Stimulated activated CD4-positive, alpha-beta T cell treated with anti-CD3 and anti-CD28 coated beads, Interleukin-4, amount 100 ng/mL, for 48 hours (primary cell): ENCODE measurements at regions not wholly inside any gene's neighbourhood (a gene's known extent, or its start where the extent isn't known, plus 50 kb on each side); places are given as distances from the start of the nearest gene placed in this dataset.
"Not testable (repeated sequence)": the region's sequence is repeated elsewhere in the genome, so short reads cannot be mapped to it uniquely, and the experiment has no call there.

ENCODE experiments used
- DNase-seq, 2 donors: peaks; one replicate each; pipeline ENCODE4 v3.0.0-alpha.2; 2020; ENCODE audit warnings: low read depth in 2 of 2

DNA sequence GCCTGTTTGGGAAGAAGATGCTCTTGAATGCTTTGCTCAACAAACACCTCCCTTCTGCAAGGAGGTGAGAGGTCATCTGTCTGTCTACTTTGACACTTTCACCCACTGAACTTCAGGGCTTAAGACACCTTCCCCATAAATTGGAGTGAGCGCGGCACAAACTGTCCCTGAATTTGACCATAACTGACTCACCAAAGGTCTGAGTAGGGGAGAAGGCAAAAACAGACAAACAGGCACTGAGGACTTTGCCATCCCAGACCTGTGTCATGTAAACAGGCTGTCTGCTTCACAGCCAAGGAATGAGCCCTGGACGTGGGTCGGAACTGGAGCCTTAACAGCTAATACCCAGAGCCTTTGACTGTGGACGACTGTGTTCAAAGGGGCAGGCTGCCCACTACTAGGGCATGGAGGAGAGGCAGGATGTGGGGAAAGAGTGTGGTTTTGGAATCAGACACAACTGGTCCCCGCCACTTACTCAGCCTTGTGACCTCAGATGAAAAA is 320.9 kb upstream of the KLF4 start:
- DNase-seq = no peak

- DNase-seq = no peak
These were observed 320.4 kb upstream of the KLF4 start for GRCh38 chr9:107809871-107810460.

- DNase-seq = no peak
These were observed 317.6 kb upstream of the KLF4 start for GRCh38 chr9:107807183-107807582.

DNA sequence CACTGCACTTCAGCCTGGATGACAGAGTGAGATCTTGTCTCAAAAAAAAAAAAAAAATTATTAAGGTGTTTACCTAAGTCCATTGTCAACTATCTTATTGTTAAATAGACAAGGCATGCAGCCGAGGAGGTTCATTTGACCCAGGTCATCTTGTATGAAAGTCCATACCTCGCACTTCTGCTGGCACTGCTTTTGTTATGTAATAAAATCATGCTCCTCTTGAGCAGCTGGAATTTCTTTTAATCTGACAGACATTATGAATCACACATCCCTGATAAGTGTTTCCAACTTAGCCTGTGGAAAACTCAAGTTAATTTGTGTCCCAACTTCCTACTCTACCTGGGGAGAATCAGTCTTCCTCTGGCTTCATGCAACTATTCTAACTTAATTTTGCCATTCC is 315.6 kb upstream of the KLF4 start:
- DNase-seq = no peak

DNA sequence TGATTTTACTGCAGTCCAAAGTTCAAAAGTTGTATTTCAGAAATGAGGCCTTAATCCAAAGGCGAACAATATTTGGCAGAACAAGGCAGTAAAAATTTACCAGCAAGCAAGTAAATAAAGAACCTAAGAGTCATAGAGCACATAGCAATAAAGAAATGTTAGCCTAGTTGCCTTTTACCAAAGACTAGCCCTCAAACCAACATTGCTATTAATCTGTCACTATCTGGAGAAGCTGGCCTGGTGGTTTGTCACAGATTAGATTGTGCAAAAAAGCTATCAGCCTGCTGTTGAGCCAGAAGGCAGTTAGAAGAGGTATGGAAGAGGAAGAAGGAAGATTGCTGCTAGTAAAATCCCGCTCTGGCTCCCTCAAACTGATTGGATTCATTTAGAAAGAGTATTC is 304.7 kb upstream of the KLF4 start:
- no peak for DNase-seq

- DNase-seq = no peak
These were observed 304.0 kb upstream of the KLF4 start for GRCh38 chr9:107793541-107793940.

GRCh38 chr9:107792596-107792995 is 303.0 kb upstream of the KLF4 start:
- no peak for DNase-seq

GRCh38 chr9:107792006-107792405 is 302.4 kb upstream of the KLF4 start:
- DNase-seq = no peak

DNA sequence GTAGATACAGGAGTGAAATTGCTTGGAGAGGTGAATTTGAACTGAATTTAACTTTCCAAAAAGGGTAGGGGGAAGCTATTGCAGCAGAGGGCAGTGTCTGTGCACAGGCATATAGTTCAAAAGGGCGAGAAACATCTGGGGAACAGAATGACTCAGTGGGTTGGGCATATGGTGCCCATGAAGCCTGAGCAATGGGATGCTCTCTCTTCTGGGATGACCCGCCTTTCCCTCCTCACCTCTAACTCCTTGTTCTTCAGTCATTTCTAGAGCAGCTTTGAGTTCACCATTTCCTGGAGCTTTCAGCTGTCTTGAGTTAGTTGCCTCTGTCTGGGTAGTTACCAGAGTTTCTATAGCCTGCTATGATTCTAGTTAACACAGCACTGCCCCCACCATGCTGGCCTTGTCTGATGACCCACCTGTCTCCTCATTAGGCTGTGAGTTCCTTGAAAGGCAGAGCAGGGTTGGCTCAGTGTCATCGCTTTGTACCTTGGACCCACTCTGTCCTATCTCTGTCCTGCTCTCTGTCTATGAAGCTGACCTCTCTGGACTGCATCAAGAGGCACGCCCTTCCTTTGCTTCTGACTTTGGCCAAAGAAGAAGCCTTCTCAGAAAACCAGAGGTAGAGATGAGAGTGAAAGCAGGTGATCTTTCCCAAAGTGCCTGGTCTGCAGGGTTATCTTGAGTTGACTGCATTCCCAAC is 299.6 kb upstream of the KLF4 start:
- DNase-seq = no peak

DNA sequence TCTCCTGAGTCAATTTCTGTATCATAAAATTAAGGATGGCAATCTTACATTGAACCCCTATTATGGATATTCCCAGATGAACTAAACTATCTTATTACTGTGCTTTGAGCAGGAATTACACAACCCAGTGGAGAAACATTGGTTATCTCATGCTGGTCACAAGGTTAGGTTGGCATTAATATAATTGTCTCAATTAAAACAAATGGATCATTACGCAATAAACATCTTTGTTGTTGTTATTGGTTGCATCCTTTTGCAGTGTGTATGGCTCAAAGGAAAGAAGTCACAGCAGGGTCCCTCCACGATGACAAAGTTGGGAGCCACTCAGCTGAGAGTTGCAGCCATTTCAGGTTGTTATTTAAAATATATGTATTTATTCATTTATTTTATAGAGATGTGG is 297.0 kb upstream of the KLF4 start:
- no peak for DNase-seq

GRCh38 chr9:107784235-107784958 is 294.8 kb upstream of the KLF4 start:
- no peak for DNase-seq

- no peak for DNase-seq
These were observed 293.2 kb upstream of the KLF4 start for GRCh38 chr9:107782789-107783188.

- DNase-seq = no peak
These were observed 292.8 kb upstream of the KLF4 start for GRCh38 chr9:107782381-107782780.

DNA sequence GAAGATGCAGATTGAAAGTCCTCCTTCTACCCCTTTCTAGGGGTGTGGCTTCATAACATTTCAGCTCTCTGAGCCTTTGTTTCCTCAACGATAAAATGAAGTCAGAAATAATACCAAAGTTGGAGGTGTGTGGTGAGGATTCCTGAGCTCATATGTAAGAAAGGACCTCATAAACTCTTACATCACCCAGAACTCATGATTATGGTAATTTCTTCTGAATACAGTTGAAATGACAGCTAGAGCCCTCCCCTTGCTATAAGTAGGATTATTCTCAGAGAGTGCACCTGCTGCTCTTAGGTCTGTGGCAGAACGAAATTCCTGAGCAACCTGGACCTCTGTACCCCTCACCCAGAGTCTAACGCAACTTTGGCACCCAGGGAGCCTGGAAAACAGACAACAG is 291.4 kb upstream of the KLF4 start:
- no peak for DNase-seq

DNA sequence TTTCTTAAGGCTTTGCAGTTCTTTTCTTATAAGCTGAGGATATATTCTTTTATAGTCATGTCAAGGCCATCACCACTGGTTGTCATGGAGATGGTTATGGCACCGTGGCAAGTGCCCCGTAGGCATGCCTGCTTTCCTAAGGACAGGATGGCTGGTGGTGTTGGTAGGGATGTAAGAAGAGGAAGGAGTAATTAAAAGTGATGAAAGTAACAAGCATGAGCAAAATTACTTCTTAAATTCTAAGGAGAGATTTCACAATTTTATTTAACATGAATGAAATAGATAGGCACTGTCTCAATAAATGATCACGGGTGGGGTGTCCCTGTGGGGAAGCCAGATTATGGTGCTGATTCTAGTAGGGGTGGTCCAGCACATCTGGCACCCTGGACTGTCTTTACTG is 290.2 kb upstream of the KLF4 start:
- no peak for DNase-seq

GRCh38 chr9:107778661-107779060 is 289.1 kb upstream of the KLF4 start:
- DNase-seq = no peak

DNA sequence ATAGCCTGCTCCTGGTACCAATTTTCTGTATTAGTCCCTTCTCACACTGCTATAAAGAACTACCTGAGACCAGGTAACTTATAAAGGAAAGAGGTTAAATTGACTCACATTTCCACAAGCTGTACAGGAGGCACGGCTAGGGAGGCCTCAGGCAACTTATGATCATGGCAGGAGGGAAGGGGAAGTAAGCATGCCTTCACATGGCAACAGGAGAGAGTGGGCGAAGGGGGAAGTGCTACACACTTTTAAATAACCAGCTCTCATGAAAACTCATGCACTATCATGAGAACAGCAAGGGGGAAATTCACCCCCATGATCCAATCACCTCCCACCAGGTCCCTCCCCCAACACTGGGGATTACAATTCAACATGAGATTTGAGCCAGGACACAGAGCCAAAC is 284.5 kb upstream of the KLF4 start:
- not testable (repeated sequence) for DNase-seq

- no peak for DNase-seq
These were observed 283.4 kb upstream of the KLF4 start for GRCh38 chr9:107772988-107773387.

DNA sequence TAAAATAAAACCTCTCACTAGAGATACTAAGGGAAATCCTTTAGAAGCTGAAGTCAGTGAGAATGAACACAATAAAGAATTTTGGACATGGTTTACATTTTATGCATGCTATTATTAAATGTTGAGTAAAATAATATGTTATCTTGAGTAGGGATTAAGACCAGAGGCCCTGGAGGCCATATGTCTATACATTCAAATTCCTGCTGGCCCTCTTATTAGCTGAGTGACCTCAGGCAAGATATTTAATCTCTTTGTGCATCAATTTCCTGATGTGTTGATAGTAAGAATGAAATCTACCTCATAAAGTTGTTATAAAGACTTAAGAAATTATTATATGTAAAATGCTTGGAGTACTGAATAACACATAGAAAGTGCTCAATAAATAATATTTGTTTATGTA is 281.1 kb upstream of the KLF4 start:
- no peak for DNase-seq

DNA sequence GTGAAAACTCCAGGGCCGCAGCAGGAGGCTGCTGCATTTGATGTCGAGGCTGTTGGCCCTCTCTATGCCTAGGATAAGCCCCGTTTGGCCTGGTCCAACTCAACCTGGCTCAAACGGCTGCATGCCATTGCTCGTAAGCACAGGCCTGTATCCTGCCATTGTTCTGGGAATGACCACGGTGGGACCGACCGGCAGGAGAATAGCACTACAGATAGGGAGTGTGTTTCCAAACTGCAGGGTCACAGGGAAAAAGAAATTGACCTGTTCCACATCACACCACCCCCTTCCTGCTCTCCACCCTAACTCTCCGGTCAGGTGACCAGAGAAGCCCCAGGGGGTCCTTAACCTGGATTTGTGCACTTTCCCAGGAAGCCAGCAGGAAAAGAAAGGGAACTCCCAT is 278.7 kb upstream of the KLF4 start:
- no peak for DNase-seq

- DNase-seq = no peak
These were observed 278.1 kb upstream of the KLF4 start for GRCh38 chr9:107767711-107768110.

GRCh38 chr9:107763469-107763868 is 273.9 kb upstream of the KLF4 start:
- DNase-seq = not testable (repeated sequence)

DNA sequence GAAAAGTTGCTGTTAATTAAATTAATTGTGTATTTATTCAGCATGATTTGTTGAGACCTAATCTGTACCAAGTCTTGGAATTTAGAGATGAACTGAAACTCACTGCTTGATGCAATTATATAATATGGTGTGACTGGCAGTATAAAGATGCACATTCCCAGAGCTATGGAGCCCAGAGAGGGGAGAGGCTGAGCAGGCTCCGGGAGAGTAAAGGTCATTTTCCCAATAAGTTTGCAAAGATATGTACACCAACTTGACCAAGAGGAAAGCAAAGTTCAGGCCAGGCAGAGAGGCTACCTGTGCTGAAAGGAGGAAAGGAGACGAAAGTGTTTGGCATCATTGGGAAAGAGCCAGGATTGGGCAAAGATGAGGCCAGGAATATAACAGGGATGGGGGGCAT is 271.7 kb upstream of the KLF4 start:
- DNase-seq = no peak
